HUDEP-2 (cell line): ENCODE measurements at regions not wholly inside any gene's neighbourhood (a gene's known extent, or its start where the extent isn't known, plus 50 kb on each side); places are given as distances from the start of the nearest gene placed in this dataset.

Experiments used
- DNase-seq, 76 experiments: peaks; one replicate each; lab custom pipeline; 2025; ENCODE audit not compliant: unreplicated experiment in 76 of 76; lab: John Stamatoyannopoulos, UW

DNA sequence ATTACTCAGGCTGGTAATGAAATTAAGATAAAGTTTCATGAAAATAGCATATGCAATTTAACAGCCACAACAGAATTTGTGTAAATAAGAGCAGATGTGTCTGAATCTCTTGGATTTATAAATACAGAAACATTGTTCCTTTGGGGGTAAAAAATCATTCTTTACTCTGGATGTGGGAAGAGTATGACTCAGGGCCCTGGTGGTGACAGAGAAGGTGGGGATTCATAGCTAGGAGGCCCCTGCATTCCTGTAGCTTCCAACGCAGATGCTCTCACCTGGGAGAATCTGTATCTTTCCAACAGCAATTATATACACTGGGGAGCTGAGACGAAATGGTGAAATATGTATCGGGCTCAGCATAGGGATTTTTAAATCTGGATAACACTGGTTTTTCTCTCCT, 167.6 kb upstream of the CADPS start:
- DNase-seq, result no peak

DNA sequence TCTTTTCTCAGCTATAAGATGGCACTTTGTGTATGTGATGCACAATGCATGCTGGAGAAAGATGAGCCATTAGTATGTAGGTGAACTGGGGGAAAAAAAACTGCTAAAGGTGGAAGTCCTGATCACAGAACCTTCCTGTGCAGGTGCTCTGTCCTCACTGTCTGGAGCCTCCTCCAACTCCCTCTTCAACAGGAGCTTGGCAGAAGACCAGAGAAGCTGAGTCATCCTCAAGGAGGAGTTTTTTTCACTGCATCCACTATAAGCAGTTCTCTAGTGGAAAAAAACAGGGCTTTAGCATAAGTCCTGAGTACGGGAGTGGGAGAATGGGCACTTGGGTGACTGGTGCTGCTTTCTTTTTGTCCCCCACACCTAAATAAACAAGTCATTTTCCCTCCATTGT, 168.4 kb upstream of the CADPS start:
- peak in 2 of 76 experiments; percentile 1 to 7 for DNase-seq

- DNase-seq, result no peak
Measured at GRCh38 chr3:63046152-63046551, 170.9 kb upstream of the CADPS start.

DNA sequence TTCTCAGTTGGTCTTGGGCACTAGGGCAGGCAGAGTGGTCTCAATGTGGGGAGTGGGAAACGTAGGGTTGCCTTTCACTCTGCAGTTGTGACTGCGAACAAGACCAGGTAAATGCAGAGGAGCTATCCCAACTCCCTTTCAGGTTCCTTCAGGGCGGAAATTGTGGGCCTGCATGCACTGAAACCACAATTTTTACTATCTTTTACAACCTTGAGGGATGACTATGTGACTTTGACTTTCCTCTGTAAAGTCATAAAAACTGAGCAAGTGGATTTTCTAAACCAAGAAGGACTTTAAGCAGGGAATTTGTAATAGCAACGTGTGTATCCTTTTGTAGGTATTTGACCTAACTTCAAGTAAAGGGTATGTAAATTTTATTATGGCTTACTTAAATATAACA, 171.4 kb upstream of the CADPS start:
- DNase-seq, result no peak

DNA sequence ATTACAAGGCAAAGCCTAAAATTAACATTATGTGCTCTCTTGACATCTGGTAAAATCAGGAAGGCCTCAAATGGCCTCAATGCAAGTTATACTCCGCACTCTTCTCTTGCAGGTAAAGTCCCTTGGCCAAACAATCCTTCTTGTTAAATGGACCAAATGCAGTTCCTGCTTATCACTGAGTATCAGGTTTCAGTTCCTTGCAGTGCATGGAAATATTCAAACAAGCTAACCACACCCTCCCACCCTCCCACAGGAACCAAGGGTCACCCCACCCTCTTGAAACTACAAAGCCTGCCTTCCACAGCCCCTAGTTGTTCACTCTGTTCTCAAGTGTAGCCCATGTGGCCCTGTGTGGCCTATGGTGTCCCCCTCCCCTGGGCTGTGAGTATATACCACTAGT, 171.9 kb upstream of the CADPS start:
- no peak for DNase-seq

DNA sequence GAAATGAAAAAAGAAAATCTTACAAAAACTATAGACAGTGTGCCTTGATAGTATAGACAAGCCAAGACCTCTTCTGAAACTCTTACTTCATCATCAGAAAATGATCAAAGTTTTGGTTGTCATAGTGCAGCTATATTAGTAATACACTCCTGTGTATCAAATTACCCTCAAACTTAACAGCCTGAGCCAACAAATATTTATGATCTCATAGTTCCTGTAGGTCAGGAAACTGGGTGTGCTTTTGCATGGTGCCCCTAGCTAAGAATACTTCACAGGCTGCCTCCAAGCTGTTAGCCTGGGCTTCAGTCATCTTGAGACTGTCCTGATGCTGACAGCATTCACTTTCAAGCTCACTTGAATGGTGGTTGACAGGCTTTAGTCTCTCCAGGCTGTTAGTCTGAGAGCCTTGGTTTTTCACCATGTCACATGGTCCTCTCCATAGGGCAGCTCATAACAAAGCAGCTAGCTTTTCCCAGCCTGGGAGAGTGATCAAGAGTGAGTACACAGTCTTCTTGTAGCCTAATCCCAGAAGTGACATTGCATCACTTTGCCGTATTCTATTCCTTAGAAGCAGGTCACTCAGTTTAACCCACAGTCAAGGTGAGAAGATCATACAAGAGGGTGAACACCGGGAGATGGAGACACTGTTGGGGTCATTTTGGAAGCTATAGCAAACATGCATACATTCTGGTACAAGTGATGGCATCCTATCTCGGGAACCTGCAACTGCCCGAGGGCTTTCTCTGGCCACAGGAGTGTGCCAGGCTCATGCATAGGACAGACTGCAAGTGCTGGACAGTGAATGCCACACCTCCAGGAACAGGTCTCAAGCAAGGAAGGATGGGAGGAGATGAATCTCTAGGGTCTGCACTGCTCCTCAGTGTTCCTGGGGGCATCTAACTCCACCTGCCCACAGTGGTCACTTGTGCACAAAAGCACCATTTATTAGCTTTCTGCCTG, 173.4 kb upstream of the CADPS start:
- DNase-seq, result no peak

DNA sequence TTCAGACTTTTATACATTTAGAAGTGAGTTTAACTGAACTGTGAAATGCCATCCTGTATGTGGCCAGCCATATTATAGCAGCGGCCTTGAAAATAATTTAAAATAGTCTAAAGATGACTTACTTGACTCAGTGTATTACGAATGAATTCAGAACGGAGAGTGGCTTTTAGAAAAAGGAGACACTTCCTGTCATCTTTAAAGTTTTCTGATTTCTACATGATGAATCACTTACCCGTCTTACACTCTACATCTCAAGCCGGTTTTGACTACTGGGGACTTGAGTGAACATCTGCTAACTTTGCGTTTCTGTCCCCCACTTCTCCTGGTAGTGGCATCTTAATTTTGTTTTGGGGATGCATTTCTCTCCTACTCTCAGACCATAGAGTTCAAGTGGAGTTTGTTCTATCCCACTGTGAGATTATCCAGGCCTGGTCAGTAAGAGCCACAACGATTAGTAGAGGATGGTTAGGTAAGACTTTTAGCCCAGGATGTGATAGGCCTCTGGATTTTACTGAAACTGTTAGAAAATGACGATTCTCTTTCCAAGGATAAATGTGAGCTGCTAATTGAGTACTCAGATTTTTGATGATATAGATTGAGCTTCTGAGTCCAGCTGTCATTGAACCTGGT, 175.4 kb upstream of the CADPS start:
- no peak for DNase-seq

DNA sequence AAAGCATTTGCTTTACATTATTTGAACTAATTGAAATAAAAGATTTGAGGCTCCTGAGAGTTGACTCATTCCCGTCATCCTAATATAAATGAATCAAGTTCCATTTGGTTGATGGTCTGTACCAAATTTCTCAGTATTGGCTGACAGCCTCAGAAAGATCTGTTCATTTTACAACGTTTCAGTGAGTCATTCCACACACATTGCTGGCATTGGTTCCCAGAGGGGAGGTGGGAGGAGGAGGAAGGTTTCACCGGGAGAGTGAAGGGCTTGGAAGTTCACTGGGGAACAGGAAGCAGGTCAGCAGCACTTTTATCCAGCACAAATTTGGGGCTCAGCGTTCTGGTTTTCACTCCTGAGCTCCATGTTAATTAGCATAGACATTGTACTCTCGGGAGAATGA, 176.7 kb upstream of the CADPS start:
- no peak for DNase-seq

DNA sequence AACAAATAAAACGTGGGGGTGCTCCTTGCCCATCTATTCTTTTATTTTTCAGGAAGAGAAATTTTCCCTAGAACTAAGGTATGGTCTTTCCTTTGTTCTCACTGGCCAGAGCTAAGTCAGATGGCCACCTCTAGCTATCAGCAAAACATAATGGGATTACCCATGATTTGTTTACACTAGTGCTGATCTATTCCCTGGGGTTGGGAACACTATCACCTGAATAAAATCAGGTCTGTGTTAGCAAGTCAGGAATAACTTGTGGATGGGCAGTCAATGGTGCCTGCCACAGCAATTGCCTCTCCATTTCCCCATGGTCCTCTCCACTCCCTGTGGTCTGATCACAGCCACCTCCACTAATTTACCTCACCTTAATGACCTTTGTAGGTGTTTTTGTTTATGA, 181.7 kb upstream of the CADPS start:
- no peak for DNase-seq

DNA sequence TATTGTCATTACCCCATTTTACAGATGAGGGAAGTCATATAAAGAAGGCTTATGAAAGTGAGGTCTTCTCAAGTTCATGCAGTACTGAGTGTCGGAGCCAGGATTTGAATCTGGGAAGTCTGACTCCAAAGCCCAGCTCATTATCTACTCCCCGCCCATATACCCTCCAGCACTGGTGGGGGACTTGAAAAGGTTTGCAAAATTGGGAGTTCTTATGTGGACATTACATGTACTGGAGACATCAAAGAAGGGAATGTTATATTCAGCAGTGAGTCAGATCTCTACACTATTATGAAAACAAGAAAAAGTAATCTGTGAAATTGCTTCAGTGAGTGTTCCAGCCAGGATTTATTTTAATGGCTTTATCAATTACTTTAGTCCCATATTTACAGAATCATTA, 185.2 kb upstream of the CADPS start:
- no peak for DNase-seq

DNA sequence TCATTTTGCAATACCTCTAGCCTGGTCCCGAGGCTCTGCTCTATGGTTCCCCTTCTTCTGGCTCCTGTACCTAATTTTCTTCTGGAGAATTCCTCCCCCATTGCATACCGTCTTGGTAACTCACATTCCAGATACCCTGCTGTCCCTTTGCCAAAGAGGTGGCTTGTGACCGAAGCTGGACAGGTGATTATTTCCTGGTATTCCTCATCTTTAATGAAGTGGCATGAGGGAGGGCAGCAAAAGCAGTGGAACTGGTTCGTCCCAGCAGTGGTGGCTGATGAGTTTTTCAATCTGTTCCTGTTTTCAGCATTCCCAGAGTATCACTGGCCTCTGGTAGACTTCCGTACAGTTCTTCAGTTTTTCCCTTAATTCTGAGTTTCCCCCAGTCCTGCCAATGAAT, 186.2 kb upstream of the CADPS start:
- DNase-seq, result no peak

- DNase-seq, result no peak
Measured at GRCh38 chr3:63064209-63064755, 189.1 kb upstream of the CADPS start.

- DNase-seq, result peak in 21 of 76 experiments; percentile 0 to 37 (median 16)
Measured at GRCh38 chr3:63067999-63068645, 192.9 kb upstream of the CADPS start.

- DNase-seq, result no peak
Measured at GRCh38 chr3:63069806-63070475, 194.7 kb upstream of the CADPS start.

DNA sequence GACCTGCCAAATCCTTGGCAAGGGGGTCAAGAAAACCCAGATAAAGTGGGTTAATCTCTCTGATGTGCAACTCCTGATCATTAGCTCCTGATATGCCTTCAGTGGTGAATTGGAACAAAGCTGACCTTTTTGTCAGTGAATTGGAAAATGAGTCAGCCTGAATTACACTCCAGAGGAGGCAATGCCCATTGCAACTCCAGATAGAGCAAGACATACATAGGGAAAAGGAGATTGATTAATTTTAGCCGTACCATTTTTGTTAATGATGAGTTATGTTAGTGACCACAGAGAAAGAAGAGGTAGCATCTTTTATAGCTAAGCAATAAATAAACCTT, 195.2 kb upstream of the CADPS start:
- no peak for DNase-seq

- DNase-seq, result no peak
Measured at GRCh38 chr3:63076357-63076756, 201.1 kb upstream of the CADPS start.

DNA sequence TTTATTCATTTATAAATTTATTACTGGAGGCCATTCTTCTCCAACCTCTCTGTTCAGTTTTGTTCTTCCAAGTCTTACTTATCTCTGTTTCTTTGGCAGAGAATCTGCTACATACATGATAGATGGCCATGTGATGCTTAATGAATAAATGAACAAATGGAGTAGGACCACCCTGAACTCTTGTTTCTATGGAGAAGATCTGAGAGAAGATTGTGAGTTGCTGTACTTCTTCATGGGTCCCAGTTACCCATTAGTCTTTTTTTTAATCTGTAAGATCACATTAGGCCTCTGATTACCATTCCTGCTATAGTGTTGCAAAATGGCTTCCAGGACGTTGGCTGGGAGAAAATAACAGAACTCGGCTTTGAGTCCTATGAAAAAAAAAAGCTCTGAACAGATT, 191.9 kb upstream of the SYNPR start:
- DNase-seq, result no peak

DNA sequence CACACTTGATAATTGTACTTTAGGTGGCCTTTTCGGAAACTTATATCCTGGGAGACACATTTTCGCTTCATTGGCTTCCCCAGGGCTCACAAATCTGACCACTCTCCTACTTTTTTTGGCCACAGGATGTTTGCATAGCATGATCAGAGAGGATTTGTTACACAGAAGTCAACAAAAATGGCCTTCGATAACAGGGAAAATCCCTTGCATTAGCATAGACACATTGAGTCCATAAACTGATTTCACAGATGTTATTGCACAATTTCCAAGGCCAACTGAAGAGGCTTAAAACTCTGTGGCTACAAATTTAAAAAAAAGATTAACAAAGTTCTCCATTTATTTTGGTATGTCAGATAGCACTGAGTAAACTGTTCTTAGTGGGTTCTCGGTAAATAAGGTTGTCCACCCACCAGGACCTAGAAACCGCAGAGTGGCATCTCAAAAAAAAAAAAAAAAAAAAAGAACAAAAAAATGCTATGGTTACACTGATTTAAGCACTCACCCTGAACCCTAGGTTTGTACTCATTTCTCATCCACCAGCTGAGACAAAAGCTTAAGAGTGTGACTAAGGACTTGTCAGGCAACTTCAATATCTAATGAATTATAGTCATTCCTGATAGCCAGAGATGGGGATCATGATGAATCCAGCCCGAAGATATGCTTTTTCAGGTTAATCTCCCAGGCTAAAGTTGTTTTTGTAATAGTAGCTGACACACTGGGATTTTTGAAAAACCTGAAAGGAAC, 188.9 kb upstream of the SYNPR start:
- no peak for DNase-seq

DNA sequence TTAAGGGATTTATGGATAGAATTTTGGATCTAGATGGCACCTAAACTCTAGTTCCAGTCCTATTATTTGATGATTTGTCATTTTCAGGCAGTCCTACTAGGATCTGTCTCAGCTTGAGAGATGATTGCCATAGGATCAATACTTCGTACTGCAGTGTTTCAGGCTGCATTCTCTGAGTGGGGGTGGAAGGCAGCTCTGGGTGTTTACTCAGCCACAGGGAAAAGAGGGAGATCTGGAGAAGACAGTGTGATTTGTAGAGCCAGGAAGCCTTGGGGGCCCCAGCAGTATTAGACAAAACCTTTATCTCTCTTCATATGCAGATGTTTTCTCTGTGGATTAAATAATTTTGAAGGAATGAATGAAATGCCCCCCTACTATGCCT, 188.4 kb upstream of the SYNPR start:
- no peak for DNase-seq

DNA sequence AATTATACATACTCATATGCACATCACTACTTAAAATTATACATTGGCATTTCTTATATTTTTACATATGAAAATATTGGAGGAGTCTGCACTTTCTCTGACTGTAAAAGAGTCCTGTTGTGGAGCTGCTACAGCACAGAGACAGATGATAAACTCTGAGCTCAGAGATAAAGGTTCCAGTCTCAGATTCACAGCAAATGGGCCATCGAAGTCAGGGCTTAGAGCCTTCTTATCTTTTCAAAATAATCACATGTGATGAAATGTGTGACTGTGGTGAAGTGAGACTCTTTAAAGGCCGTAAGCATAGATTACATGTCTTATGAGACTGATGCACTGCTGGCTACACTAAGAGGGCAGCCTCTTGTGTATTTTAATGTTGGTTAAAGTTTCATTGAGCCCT, 187.5 kb upstream of the SYNPR start:
- no peak for DNase-seq
